ENCODE measurements at regions not wholly inside any gene's neighbourhood (a gene's known extent, or its start where the extent isn't known, plus 50 kb on each side); places are given as distances from the start of the nearest gene placed in this dataset.

- TF ChIP-seq ZNF496 (CRISPR knock-in tag; IDR thresholded peaks at IDR 0.05; ENCODE audit: insufficient replicate concordance) = no peak
These were observed 825.5 kb downstream of the BCL11B start (continued) for GRCh38 chr14:98446508-98446907.

GRCh38 chr14:98456231-98456630 is 815.8 kb downstream of the BCL11B start:
- Histone ChIP-seq H3K9ac (ENCODE audit: insufficient read depth, low read depth, low read length) (no peak overlapping the region), H3K4me3 (replicated peaks in 1 of 3; ENCODE audit: insufficient read depth in 1 of 3, low read depth in 2 of 3, low read length in 3 of 3) (no peak overlapping the region), H3K4me1 (ENCODE audit: insufficient read depth, low read length) (no peaks in the 10 kb centered on the region), H3K36me3 (replicated peaks in 1 of 2; ENCODE audit: control insufficient read depth in 1 of 2, insufficient read depth in 2 of 2, low read length in 2 of 2) (no peaks in the 10 kb centered on the region), H3K9me3 (ENCODE audit: low read length) (peaks cover 86% of the 10 kb centered on the region), H3K27me3 (ENCODE audit: control insufficient read depth in 1 of 2, insufficient read depth in 2 of 2, low read length in 2 of 2) (no peaks in the 10 kb centered on the region), H3K4me2 (ENCODE audit: low read depth, low read length) (no peak overlapping the region), H2AFZ (ENCODE audit: low read length) (no peak overlapping the region), H4K20me1 (ENCODE audit: insufficient read depth, low read length) (no peaks in the 10 kb centered on the region), H3K79me2 (ENCODE audit: insufficient read depth, low read length) (no peaks in the 10 kb centered on the region), H3K27ac (ENCODE audit: extremely low read length, insufficient read depth, low read length) (no peak overlapping the region)
- BruUV-seq (replicated peaks) = no TSS peak
- WGBS (ENCODE audit: low lambda C conversion rate) = 0% methylated on average over 2 of the region's 6 CpGs
- FAIRE-seq = no peak
- DNase-seq (ENCODE audit: low spot score) = no peak
- TF ChIP-seq, protein P1, sequence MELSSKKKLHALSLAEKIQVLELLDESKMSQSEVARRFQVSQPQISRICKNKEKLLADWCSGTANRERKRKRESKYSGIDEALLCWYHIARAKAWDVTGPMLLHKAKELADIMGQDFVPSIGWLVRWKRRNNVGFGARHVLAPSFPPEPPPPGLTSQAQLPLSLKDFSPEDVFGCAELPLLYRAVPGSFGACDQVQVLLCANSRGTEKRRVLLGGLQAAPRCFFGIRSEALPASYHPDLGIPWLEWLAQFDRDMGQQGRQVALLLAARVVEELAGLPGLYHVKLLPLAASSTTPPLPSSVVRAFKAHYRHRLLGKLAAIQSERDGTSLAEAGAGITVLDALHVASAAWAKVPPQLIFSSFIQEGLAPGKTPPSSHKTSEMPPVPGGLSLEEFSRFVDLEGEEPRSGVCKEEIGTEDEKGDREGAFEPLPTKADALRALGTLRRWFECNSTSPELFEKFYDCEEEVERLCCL (CRISPR knock-in tag; IDR thresholded peaks at IDR 0.05; ENCODE audit: borderline replicate concordance) = no peak
- TF ChIP-seq CREB1 (IDR thresholded peaks at IDR 0.05) = peak; percentile 42; the same call in 1 of the 2 replicates
- TF ChIP-seq CREB1 (CRISPR knock-in tag; IDR thresholded peaks at IDR 0.05) = no peak
- TF ChIP-seq HNF4G (IDR thresholded peaks at IDR 0.05; ENCODE audit: borderline replicate concordance, low read depth, low read length) = no peak
- no peak for TF ChIP-seq HNF4G (CRISPR knock-in tag; IDR thresholded peaks at IDR 0.05; ENCODE audit: borderline replicate concordance, low read depth)
- in situ Hi-C loops (cut with HindIII; ENCODE audit: extremely low pct_ligation_motif_present, low pct_unique_long_range_greater_than_20kb) (no loop called here), intact Hi-C loops (cut with micrococcal nuclease; ENCODE audit: unreplicated experiment) (no loop called here)
- ATAC-seq = no peak
- CTCF ChIA-PET (ENCODE audit: low intra/inter-chr PET ratio, low total read pairs) = no interaction called here
- POLR2A ChIA-PET = no interaction called here

- intact Hi-C loops (cut with micrococcal nuclease; ENCODE audit: unreplicated experiment) (no loop called here), in situ Hi-C loops (cut with HindIII; ENCODE audit: extremely low pct_ligation_motif_present, low pct_unique_long_range_greater_than_20kb) (no loop called here)
- Histone ChIP-seq H3K27me3 (ENCODE audit: control insufficient read depth in 1 of 2, insufficient read depth in 2 of 2, low read length in 2 of 2) (no peaks in the 10 kb centered on the region), H3K4me1 (ENCODE audit: insufficient read depth, low read length) (no peaks in the 10 kb centered on the region), H2AFZ (ENCODE audit: low read length) (no peak overlapping the region), H3K79me2 (ENCODE audit: insufficient read depth, low read length) (no peaks in the 10 kb centered on the region), H3K27ac (ENCODE audit: extremely low read length, insufficient read depth, low read length) (no peak overlapping the region), H3K4me3 (replicated peaks in 1 of 3; ENCODE audit: insufficient read depth in 1 of 3, low read depth in 2 of 3, low read length in 3 of 3) (no peak overlapping the region), H3K9me3 (ENCODE audit: low read length) (peaks cover 97% of the 10 kb centered on the region), H3K9ac (ENCODE audit: insufficient read depth, low read depth, low read length) (no peak overlapping the region), H4K20me1 (ENCODE audit: insufficient read depth, low read length) (no peaks in the 10 kb centered on the region), H3K4me2 (ENCODE audit: low read depth, low read length) (no peak overlapping the region), H3K36me3 (replicated peaks in 1 of 2; ENCODE audit: control insufficient read depth in 1 of 2, insufficient read depth in 2 of 2, low read length in 2 of 2) (no peaks in the 10 kb centered on the region)
- FAIRE-seq (no peak), DNase-seq (ENCODE audit: low spot score) (no peak), ATAC-seq (no peak)
- ChIA-PET CTCF (ENCODE audit: low intra/inter-chr PET ratio, low total read pairs) (no interaction called here), POLR2A (no interaction called here)
- TF ChIP-seq MAFK (conservative IDR thresholded peaks at IDR 0.05 in 1 of 2, IDR thresholded peaks at IDR 0.05 in 1 of 2; ENCODE audit: low read length in 2 of 2) (peak; percentile 53 to 81), MAFF (IDR thresholded peaks at IDR 0.05; ENCODE audit: low read depth, low read length) (peak; percentile 57), PATZ1 (CRISPR knock-in tag; IDR thresholded peaks at IDR 0.05) (no peak)
- no TSS peak for BruUV-seq (replicated peaks)
These were observed 813.3 kb downstream of the BCL11B start for GRCh38 chr14:98458702-98459101.

Measured in HepG2 (cell line).